ENCODE measurements at regions not wholly inside any gene's neighbourhood (a gene's known extent, or its start where the extent isn't known, plus 50 kb on each side); places are given as distances from the start of the nearest gene placed in this dataset.
A peak's percentile ranks its signal among the peaks of the same experiment; 100 is the strongest.
"Not testable (repeated sequence)": the region's sequence is repeated elsewhere in the genome, so short reads cannot be mapped to it uniquely, and the experiment has no call there.

DNA sequence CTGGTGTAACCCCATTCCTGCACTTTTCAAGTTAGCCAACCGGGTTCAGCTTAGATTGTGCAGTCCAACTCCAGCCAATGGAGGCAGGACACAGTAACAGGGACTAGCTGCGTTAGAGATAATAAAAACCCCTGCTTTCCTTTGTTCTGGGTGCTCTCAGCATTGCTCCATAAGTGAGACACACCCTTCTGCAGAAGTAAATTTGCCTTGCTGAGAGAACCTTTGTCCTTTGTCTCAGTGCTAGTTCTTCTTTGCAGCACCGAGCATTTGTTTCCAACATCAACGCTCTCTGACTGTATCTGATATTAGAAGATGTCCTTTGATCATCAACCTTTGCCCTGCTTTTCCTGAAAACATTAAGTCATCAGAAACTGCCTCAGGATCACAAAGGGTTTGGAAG, 169.5 kb upstream of the OR13F1 start:
- DNase-seq, result no peak

DNA sequence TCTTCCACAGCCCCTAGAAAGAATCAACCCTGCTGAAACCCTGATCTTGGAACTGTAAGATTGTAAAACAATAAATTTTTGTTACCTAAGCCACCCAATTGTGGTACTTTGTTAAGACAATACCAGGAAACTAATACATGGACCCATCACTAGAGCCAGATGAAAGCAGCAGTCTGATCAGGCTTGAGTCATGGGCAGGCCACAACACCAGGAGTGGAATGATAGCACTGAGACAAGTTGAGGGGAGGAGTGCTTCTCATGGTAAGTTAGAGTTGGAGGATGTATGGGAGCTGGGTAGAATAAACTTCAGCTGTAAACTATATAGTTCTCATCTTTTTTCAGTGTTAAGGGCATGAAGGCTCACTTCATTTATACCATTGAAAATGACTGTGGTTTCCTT, 164.4 kb upstream of the OR13F1 start:
- DNase-seq, result no peak

DNA sequence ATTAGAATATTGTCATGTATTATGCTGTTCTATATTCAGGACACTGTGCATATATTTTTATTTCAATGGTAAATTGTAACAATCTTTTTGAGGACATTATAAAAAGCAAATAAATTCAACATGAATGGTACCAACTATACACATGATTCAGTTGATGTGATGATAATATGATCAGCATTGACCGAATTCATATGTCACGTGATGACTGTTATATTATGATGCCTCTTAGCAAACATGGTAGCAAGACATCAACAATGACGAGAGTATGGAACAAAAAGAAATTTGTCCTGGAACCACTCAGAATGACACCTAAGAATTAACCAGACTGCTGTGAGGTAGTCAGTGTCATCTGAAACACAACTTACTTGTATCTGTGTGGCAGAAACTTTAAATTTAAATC, 161.5 kb upstream of the OR13F1 start:
- no peak for DNase-seq

DNA sequence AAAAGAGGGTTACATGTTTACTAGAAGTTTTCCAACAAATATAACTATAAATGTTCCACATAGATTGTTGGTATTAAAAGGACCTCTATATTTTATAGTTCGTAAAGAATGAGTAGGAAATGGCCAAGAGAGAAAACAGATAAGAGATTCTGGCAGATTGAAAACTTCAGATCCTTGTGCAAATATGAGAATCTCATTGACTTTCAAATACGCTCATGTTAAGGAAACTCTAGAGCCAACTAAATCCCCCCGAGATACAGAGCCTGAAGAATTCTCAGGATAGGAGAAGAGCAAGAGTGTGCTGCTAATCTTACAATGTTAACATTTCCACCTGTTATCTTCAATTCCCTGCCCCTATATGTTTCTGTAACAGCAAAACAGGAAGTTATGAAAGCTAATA, 159.0 kb upstream of the OR13F1 start:
- no peak for DNase-seq

DNA sequence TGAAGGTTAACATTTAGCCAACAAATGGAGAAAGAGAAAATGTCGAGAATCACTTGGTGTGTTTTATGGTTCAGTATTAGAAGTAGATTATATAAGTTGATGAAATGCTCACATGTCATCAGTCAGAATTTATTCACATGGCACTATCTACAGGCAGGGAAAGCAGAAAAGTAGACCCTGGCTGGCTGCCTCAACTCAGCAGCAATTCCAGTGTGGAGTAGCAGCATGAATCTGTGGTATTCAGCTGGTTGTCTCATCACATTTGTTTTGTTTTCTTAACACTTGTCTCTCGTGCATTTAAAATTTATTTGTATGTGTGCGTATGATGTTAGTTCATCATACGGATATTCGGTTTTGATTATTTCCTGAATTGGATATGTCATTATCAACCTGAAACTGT, 153.5 kb upstream of the OR13F1 start:
- no peak for DNase-seq

DNA sequence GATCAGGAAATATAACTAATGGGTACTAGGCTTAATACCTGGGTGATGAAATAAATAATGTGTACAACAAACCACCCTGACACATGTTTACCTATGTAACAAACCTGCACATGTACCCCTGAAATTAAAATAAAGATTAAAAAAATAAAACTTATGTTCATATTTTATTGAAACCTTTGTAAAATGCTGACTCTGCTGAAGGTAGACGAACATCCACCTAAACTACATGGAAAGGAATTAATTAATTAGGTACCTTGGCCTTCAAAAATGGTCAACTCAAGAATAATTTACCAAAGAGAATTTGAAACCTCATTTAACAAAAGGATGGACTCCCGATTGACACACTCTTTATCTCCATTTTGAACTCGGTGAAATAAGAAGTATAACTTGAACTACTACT, 152.3 kb upstream of the OR13F1 start:
- no peak for DNase-seq

DNA sequence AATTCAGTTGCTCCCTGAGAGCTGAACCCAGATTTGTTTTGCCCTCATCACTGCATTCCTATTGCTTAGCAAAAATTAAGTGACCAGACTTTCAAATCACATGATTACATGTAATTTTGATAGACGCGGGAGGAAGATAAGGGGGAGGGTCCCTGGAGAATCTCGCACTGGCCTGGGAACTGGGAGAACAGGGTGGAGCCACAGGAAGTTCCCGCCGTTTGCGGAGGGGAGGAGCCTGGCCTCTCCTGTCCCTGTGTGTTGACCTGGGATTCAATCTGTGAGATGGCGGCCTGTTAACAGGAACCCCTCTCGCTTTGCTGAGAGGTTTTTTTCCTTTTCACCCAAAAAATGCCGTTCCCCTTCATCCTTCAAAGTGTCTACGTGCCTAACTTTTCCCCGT, 142.9 kb upstream of the OR13F1 start:
- DNase-seq, result no peak

DNA sequence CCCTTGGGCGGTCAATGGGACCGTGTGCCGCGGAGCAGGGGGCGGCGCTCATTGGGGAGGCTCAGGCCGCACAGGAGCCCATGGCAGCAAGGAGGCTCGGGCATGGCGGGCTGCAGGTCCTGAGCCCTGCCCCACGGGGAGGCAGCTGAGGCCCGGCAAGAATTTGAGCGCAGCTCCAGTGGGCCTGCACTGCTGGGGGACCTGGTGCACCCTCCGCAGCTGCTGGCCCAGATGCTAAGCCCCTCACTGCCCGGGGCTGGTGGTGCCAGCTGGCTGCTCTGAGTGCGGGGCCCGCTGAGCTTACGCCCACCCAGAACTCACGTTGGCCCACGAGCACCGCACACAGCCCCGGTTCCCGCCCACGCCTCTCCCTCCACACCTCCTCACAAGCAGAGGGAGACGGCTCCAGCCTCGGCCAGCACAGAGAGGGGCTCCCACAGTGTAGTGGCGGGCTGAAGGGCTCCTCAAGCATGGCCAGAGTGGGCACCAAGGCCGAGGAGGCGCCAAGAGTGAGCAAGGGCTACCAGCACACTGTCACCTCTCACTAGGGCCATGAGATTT, 141.1 kb upstream of the OR13F1 start:
- no peak for DNase-seq

DNA sequence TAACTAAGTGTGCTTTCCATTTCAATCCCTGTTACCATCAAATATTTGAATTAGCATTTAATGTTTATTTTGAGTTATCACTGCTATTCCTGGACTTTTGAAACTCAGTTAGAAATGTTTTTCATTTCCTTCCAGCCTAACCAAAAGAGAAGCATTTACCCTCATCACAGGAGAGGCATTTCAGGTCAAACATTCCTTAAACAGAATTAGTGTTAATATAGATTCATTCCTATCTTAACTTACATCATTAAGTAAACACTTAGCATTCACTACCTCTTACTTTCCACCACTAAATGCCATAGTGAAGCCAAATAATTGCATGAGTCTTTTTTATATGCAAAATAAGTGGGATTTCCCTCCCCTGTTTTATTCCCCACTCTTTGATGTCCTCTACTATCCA, 136.6 kb upstream of the OR13F1 start:
- no peak for DNase-seq

DNA sequence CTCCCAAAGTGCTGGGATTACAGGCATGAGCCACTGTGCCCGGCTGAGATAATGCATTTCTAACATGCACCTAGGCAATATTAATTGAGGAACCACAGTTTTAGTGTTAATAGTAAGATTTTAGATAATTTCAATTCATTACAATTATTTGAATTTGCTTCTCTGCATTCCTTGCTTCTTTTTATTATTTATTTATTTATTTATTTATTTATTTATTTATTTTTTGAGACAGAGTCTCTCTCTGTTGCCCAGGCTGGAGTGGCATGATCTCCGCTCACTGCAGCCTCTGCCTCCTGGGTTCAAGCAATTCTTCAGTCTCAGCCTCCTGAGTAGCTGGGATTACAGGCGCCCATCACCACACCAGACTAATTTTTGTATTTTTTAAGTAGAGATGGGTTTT, 135.7 kb upstream of the OR13F1 start:
- not testable (repeated sequence) for DNase-seq

DNA sequence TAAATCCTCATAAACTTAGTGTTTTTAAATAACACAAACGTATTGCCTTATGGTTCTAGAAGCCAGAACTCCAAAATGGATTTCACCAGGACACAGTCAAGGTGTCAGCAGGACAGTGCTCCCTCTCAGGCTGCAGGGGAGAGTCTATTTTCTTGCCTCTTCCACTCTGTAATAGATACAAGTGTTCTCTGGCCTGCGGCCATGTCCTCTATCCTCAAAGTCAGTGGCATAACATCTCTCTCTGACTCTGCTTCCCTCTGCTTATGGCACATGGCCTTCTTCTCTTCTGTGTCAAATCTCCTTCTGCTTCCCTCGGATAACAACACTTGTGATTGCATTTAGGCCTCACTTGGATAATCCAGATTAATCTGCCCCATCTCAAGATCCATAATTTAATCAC, 129.4 kb upstream of the OR13F1 start:
- DNase-seq, result no peak

DNA sequence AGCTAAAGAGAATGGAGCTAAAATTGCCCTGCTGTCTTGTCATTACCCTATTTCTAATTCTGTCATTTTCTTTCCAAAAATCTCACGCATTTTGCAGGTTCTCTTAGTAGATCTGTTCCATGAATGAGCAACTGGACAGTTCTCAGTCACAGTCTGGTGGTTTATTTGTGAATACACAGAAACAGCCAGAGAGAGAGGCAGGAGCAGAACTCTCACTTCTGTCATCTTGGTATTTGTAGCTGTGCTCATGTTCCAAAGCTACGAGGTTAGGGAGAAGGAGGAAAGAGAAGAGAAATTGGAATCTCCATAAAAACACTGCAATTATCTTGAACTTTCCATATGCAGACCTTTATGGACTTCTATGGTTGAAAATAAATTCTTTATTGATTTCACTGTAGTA, 118.0 kb upstream of the OR13F1 start:
- DNase-seq, result no peak

DNA sequence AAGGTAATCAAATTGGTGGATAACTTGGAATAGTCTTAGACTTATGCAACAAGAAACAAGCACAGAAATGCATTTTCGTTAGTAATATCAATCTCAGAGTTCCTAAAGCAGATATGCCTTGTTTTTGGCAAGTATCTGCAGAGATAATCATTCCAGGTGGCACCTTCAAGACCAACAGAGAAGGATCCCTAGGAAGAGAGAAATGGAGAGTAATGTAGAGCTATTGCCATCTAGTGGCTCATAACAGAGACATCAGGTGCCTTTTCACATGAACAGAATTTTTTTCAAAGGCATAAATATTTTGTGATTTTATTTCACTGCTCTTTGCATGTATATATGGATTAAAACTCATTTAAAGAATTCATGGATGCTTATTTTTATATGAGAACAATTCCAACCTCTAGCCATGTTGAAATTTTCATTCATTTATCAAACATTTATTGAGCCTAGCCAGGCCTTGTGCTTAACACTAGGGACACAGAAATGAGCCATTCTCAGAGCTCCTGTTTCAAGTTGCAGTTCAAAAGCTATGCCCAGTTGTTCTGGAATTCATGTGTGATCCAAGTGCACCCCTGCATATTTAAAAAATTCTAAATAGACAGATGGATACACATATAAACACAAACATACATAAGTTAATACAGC, 117.5 kb upstream of the OR13F1 start:
- DNase-seq, result peak; percentile 23

DNA sequence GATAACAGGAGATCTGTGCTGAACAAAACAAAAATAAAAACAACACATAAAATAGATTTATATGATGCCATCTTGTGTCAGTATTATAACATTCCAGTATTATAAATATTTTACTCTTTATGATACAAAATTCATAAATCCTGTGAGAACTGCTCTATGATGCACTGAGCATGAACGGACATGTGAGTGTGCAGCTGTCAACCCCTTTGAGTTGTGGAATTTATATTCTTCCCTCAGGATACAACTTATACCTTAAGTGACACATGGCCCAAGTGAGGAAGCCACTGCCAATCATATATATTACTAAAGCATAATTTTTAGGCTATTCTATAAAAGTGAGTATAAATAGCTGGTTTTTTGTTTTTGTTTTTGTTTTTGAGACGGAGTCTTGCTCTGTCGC, 116.0 kb upstream of the OR13F1 start:
- no peak for DNase-seq

DNA sequence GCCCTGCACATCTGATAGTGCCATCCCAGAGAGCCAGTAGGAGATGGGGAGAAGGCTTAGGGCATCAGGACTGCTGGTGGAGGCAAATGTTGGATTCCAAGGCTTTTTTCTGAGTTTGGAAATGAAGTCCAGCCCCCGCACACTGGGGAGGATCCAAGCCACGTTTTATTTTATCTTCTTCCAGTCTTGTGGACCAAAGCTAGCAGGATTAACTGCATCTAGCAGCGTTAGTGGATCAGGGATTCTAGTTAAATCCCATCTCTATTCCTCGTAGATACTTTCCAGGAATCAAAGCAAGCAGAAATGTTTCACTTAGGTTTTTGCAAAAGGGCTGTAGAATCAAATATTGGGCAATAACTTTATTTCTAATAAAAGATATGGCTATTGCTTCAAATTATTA, 114.7 kb upstream of the OR13F1 start:
- no peak for DNase-seq

DNA sequence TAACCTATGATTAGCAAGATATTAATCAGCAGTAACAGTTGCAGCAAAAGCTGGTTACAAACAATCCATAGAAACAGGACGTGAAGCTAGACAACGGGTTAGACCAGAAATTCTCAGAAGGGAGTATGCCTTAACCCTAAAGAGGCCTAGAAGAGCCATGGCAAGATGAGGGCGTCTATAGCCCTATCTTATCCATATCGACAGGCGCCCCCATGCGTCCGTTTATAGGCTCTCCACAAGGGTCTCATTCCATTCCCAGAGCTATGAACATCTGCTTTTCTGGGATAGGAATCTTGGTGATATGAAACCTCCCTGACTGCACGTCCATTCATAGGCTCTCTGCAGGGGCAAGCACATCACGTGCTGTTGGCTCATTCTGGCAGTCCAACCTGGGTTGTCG, 109.2 kb upstream of the OR13F1 start:
- DNase-seq, result not testable (repeated sequence)

DNA sequence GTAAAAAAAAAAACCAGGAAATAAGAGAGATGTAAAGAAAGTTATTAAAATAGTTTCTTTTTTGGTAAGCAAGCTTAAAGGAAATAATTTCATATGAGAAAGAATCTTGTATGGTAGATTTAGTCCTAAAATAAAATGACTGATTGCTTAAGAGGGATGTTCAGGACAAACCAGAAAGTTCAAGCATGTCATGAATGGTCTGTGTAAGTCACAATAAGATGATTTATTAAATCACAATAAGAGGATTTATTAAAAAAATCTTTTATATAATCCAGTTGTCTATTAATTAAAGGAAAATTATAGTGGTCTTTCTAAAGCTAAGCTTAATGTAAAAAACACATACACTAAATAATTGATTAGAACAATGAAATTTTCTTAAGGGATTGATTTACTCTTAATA, 91.8 kb upstream of the OR13F1 start:
- no peak for DNase-seq

DNA sequence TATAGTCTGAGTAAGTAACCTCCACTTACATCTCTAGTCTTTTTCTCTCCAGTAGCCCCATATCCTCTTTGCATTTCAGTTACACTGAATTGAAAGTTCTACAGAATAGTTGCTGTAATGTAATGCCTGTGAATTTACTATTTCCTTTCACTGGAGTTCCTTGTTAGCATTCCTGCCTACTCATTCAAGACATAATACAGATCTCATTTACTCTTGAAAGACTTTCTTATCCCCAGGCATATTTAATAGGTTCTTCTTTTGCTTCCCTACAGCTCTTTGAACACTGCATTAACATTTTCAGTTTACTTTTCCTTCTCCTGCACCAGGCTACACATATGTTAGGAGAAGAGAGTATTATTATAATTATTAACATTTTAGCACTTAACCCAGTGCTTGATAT, 87.6 kb upstream of the OR13F1 start:
- DNase-seq, result no peak

DNA sequence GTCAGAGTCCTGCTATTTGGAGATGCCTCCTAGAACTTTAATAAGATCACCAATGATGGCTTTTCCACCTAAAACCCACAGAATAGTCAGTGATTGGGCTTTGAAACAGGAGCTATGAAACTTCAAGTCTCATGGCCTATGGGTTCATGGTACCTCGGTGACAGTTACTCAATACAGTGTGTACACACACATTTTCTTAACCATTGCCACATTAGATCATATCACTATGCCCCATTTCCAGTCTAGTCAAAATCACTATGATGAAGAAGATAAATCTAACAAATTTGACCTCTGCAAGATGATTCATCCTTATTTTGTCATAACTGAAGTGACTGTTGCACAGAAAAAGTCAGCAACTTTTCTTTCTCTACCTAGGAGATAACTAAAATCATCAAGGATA, 86.8 kb upstream of the OR13F1 start:
- no peak for DNase-seq

DNA sequence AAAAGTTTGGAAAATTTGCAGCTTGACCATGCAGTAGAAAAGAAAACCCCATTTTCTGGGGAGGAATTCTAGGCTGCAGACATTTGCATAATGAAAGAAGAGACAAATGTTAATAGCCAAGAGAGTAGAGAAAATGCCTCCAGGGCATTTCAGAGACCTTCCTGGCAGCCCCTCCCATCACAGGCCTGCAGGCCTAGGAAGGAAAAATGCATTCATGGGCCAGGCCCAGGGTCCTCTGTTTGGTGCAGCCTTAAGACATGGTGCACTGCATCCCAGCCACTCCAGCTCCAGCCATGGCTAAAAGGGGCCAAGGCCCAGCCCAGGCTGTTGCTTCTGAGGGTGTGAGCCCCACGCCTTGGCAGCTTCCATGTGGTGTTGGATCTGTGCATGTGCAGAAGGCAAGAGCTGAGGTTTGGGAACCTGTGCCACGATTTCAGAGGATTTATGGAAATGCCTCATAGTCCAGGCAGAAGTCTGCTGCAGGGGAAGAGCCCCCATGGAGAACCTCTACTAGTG, 75.0 kb upstream of the OR13F1 start:
- DNase-seq, result no peak

DNA sequence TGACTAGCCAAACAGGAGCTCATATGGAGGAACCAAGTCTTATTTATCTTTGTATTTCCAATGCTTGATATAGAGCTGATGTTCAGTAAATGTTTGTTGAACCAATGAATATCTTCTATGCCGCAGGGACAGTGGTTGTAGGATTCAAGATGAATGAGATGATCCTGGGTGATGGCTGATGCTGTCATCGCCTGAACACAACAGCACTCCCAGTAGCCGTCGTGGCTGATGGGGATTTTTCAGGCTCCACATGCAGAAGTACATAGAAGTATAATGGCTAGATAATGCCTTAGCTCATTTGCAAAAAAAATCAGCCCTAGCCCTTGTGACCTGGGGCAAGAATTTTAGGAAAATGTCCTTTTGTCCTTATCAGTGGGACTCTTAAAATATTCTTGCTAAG, 69.0 kb upstream of the OR13F1 start:
- no peak for DNase-seq

DNA sequence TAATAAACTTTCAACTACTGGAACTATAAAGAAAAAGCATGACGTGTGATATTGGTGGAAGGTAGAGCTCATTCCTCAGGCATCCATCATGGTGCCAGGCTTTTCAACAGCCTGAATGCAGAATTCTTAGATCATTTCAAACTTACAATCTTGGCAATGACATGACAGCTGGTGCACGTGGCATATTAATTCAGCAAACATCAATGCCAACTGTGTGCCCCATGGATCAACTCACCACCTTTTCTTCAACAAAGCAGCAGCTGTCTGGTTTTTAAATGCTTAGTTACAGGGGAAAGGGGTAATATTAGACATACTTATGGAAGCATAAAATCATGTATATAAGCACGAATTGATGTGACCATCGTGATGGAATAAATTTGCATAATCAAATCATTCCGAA, 56.0 kb upstream of the OR13F1 start:
- no peak for DNase-seq

All from NCI-H226 (cell line).